ENCODE measurements at regions not wholly inside any gene's neighbourhood (a gene's known extent, or its start where the extent isn't known, plus 50 kb on each side); places are given as distances from the start of the nearest gene placed in this dataset.
"Not testable (repeated sequence)": the region's sequence is repeated elsewhere in the genome, so short reads cannot be mapped to it uniquely, and the experiment has no call there.

GRCh38 chr2:84132370-84132769, 326.7 kb downstream of the SUCLG1 start:
- no peak for DNase-seq (ENCODE audit: low read depth)

DNA sequence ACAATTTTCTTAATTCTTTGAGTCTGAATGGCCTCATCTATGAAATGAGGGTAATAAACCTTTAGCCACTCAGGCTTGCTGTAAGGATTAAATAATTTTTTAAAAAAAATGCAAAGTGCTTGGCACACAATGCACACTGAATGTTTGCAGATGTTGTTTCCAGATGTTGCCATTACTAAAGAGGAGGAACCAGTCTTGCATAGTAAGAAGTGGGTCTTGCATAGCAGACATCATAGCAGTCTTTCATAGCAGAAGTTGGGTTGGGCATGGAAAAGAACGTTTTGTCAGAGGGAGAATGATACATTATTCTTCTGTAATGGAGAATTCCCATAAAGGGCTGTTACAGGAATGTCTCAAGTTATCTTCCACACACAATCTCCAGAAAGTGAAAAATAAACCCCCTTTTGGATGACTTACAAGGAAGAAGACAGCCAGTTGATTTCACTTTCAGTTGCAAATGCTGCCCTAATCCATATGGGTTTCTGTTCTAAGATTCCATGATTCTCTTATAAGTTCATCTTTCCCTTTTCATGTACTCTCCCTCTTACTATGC, 327.7 kb downstream of the SUCLG1 start:
- no peak for DNase-seq (ENCODE audit: low read depth)

- no peak for DNase-seq (ENCODE audit: low read depth)
Measured at GRCh38 chr2:84129018-84129417, 330.1 kb downstream of the SUCLG1 start.

DNA sequence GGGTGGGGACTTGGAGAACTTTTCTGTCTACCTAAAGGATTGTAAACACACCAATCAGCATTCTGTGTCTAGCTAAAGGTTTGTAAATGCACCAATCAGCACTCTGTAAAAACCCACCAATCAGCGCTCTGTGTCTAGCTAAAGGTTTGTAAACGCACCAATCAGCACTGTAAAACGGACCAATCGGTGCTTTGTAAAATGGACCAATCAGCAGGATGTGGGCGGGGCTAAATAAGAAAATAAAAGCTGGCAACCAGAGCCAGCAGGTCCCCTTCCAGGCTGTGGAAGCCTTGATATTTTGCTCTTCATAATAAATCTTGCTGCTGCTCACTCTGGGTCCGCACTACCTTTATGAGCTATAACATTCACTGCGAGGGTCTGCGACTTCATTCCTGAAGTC, 331.3 kb downstream of the SUCLG1 start:
- DNase-seq (ENCODE audit: low read depth): not testable (repeated sequence)

- DNase-seq (ENCODE audit: low read depth): no peak
Measured at GRCh38 chr2:84126530-84126929, 332.6 kb downstream of the SUCLG1 start.

GRCh38 chr2:84126084-84126483, 333.0 kb downstream of the SUCLG1 start:
- no peak for DNase-seq (ENCODE audit: low read depth)

DNA sequence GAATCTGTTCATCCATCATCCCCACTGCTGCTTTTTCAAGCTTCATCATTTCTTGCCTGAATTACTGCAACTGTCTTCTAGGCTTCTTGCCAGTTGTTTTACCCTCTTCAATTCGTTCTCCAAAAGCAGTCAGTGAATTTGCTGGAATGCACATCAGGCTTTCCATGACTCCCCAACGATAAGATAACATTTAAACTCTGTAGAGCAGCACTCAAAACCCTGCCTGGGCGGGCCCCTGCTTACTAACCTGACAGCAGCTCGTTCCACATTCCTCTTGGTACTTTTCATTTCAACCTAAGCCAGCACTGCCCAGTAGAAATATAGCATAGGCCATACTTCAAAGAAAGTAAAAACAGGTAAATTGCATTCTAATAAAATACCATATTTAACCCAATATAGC, 342.9 kb downstream of the SUCLG1 start:
- no peak for DNase-seq (ENCODE audit: low read depth)

DNA sequence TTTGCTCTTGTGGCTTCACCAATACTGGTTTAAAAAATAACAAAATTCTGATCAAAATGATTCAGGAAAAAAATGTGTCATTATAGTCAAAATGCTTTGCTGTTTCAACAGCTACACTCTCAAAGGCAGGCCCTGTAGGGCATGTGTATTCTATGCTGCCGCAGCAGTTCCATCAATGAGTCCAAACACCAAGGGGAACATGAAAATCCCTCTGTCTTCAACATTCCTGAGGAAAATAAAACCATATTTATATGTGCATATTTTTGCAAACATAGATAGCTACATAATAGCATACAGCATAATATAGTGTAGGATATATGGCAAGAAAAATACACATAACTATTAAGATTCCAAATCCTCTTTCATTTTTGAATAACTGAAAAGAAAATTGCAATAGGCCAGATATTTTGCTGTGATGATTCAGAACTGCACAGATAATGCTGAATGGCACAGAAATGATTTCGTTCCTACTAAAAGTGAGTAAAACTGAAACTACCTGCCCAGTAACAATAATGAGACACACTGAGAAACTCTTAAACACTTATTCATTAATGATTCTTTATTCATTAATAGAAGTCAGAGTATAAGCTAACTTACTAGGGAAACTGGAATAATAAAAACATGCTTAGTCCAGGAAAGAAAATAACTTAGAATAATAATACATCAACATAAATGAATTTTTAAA, 343.8 kb downstream of the SUCLG1 start:
- DNase-seq (ENCODE audit: low read depth): no peak

DNA sequence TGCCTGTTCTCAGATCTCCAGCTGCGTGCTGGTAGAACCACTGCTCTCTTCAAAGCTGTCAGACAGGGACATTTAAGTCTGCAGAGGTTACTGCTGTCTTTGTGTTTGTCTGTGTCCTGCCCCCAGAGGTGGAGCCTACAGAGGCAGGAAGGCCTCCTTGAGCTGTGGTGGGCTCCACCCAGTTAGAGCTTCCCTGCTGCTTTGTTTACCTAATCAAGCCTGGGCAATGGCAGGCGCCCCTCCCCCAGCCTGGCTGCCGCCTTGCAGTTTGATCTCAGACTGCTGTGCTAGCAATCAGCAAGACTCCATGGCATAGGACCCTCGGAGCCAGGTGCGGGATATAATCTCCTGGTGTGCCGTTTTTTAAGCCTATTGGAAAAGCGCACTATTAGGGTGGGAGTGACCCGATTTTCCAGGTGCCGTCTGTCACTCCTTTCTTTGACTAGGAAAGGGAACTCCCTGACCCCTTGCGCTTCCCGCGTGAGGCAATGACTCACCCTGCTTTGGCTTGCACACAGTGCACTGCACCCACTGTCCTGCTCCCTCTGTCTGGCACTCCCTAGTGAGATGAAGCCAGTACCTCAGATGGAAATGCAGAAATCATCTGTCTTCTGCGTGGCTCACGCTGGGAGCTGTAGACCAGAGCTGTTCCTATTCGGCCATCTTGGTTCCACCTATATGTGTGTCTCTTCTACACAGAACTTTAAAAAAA, 355.1 kb downstream of the SUCLG1 start:
- DNase-seq (ENCODE audit: low read depth): not testable (repeated sequence)

- no peak for DNase-seq (ENCODE audit: low read depth)
Measured at GRCh38 chr2:84102274-84102673, 356.8 kb downstream of the SUCLG1 start.

DNA sequence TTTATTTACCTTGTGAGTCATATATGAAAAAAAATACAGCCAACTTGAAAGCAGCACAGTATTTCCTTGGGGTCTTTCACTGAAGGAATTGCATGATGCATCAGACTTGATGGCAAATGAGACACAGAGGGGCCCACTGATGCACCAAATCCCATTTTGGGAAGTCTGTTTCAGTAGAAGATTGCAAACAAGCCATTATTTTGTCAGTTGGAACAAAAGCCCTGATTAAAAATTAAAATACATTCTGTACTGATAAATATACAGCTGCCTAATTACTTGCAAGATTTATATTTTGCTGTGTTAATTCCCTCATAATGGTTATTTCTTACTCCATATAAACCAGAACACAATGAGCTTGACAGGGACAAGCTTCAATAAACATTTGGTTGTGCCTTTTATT, 370.4 kb downstream of the SUCLG1 start:
- DNase-seq (ENCODE audit: low read depth): no peak

- no peak for DNase-seq (ENCODE audit: low read depth)
Measured at GRCh38 chr2:84085562-84085961, 373.5 kb downstream of the SUCLG1 start.

DNA sequence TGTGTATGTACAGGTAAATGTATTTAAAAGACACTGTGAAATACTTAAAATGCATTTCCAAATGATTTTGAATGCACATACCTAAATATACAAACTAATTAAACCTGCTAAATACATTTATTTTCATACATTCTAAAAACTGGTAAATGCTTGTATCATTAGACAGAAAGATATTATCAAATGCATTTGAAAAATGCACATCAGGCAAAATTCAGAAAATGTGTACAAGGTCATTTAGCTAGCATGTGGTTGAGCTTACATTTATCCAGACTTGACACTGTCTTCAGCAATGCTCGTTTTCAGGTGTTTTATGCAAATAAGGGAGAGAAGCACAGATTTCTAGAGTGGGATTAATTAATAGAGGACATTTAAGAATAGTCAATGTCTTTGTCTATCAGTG, 374.2 kb downstream of the SUCLG1 start:
- no peak for DNase-seq (ENCODE audit: low read depth)

DNA sequence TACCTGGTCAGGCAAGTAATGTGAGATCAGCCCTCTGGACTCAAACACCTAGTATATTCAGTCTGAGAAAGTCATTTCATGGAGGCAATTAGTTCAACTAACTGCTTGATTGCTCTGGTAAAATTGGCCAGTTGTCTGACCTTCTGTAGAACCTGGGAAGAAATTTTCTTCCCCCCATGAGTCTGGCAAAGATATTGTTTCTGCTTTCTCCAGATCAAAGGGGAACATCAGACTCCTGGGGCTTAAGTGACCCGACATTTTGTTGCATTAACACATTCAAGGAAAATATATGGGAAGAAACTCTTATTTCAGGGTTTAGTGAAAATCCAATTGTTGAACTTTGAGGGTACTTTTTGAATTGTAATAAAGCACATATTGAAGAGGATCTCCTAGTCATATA, 375.1 kb downstream of the SUCLG1 start:
- no peak for DNase-seq (ENCODE audit: low read depth)

- DNase-seq (ENCODE audit: low read depth): no peak
Measured at GRCh38 chr2:84078471-84078870, 380.6 kb downstream of the SUCLG1 start.

- DNase-seq (ENCODE audit: low read depth): peak; percentile 2
Measured at GRCh38 chr2:84077496-84077895, 381.6 kb downstream of the SUCLG1 start.

- no peak for DNase-seq (ENCODE audit: low read depth)
Measured at GRCh38 chr2:84071050-84071449, 388.0 kb downstream of the SUCLG1 start.

DNA sequence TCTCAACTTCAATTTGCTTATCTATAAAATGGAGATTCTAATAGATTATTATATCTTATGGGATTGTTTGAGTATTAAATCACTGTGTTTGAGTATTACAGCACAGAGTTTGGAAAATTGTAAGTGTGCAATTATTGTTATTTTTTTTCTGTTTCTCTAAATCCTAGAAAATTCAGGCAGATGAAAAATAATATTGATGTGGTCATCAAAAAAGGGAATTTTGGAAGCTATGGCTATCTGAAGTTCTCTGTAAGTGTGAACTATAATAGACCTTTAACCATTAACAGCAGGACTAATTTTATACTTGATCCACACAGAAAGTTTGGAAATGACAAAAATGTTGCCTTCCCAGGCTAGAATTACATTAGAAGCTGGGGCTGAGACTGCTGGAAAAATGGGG, 393.2 kb downstream of the SUCLG1 start:
- DNase-seq (ENCODE audit: low read depth): no peak

GRCh38 chr2:84057917-84058560, 401.0 kb downstream of the SUCLG1 start:
- no peak for DNase-seq (ENCODE audit: low read depth)

GRCh38 chr2:84055816-84056215, 403.3 kb downstream of the SUCLG1 start:
- no peak for DNase-seq (ENCODE audit: low read depth)

DNA sequence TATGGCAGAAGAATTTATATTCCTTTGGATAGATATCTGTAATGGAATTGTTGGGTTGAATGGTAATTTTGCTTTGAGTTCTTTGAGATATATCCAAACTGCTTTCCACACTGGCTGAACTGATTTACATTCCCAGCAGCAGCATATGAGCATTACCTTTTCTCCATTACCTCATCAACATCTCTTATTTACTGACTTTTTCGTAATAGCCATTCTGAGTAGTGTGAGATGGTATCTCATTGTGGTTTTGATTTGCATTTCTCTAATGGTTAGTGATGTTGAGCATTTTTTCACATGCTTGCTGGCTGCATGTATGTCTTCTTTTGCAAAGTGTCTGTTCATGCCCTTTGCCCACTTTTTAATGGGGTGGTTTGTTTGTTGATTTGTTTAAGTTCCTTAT, 404.5 kb downstream of the SUCLG1 start:
- DNase-seq (ENCODE audit: low read depth): not testable (repeated sequence)

DNA sequence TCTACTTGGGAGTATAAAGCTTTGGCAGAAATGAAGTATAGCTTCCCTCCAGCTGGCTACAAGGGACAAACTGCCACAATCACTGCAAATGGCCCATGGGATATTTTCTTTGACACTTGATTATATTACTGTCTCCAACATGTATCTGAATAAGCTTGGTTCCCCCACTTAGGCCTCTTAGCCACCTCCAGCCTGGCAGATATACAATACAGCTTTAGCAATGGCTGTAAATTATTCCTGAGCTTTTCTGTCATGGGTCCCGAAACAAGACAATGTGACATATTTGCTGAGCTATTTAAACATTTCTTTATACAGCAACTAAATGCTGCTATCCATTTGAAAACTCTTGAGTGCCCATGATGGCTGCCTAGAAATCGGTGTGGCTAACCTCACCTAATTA, 406.2 kb downstream of the SUCLG1 start:
- no peak for DNase-seq (ENCODE audit: low read depth)

GRCh38 chr2:84052043-84052442, 407.0 kb downstream of the SUCLG1 start:
- DNase-seq (ENCODE audit: low read depth): no peak
